A673 (cell line): ENCODE measurements at regions not wholly inside any gene's neighbourhood (a gene's known extent, or its start where the extent isn't known, plus 50 kb on each side); places are given as distances from the start of the nearest gene placed in this dataset.

Experiments
- CTCF ChIP-seq: fragments of 300-800, 200-600 bp; sonication (generic); conservative IDR thresholded peaks from 2 replicates; pipeline ENCODE4 v1.5.1; 2017; ENCODE audit warnings: low read depth, mild to moderate bottlenecking, antibody characterized with exemption, low read length, moderate library complexity, mixed read lengths
- EZH2 ChIP-seq: fragments of 200-600 bp; sonication (generic); IDR thresholded peaks from 2 replicates; pipeline ENCODE4 v1.6.1; 2017; ENCODE audit warnings: borderline replicate concordance, low read depth, mild to moderate bottlenecking, mixed read lengths, antibody characterized with exemption, low read length; ENCODE audit not compliant: poor library complexity, severe bottlenecking

DNA sequence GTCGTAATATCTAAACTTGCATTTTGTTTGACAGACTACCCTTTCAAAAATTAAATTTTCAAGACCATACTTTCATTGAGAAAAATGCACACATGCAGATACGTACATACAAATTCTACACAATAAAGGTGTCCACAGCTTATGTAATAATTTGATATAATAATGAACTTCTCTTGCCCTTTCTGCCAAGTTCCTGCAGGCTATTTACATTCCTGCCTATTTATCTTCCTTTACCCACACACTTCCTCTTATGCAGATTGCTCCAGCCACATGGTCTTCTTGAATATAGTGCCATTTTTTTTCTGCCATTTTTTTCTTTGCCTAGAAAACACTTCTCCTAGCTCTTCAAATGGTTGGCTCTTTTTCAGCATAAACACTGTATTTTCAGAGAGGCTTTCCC is 826.9 kb upstream of the CDH8 start:
- TF ChIP-seq CTCF (no peak), EZH2 (no peak)
